ENCODE measurements at regions not wholly inside any gene's neighbourhood (a gene's known extent, or its start where the extent isn't known, plus 50 kb on each side); places are given as distances from the start of the nearest gene placed in this dataset.
A peak's percentile ranks its signal among the peaks of the same experiment; 100 is the strongest.

- TF ChIP-seq FOS (IDR thresholded peaks at IDR 0.05; ENCODE audit: borderline replicate concordance, extremely low read depth, insufficient read length), result no peak
- TF ChIP-seq RELA (IDR thresholded peaks at IDR 0.05; ENCODE audit: borderline replicate concordance, partially characterized antibody), result no peak
Observed at GRCh38 chr6:128690063-128690462, 169.7 kb upstream of the PTPRK start (continued).

GRCh38 chr6:128686084-128686483, 165.7 kb upstream of the PTPRK start:
- Histone ChIP-seq H3K27me3 (replicated peaks in 1 of 2; ENCODE audit: control insufficient read depth in 2 of 2, insufficient read depth in 2 of 2, low read length in 1 of 2) (no peaks in the 10 kb centered on the region), H3K27ac (ENCODE audit: control insufficient read depth, insufficient read depth) (no peak overlapping the region), H3K4me1 (ENCODE audit: control insufficient read depth, insufficient read depth, low read length) (no peaks in the 10 kb centered on the region), H2AFZ (ENCODE audit: control insufficient read depth, low read depth, low read length) (no peak overlapping the region), H3K36me3 (ENCODE audit: control insufficient read depth in 2 of 2, insufficient read depth in 2 of 2, low read length in 1 of 2) (no peaks in the 10 kb centered on the region), H3K9ac (ENCODE audit: control insufficient read depth, insufficient read depth, low read length) (no peak overlapping the region), H3K4me3 (no peak overlapping the region), H3K79me2 (ENCODE audit: control insufficient read depth, insufficient read depth, low read length) (no peaks in the 10 kb centered on the region), H4K20me1 (ENCODE audit: control insufficient read depth, insufficient read depth) (no peaks in the 10 kb centered on the region), H3K4me2 (ENCODE audit: control insufficient read depth, insufficient read depth) (no peak overlapping the region), H3K9me3 (replicated peaks; ENCODE audit: control insufficient read depth, insufficient read depth, low read length) (no peaks in the 10 kb centered on the region)
- FAIRE-seq, result no peak
- ChIA-PET CTCF (no interaction called here), SMC1A (ENCODE audit: uncharacterized antibody, unreplicated experiment) (interaction anchor here (1.1 kb wide), 1 partner anchor 11 kb away, joined by 4 read pairs; no protein-coding TSS in a partner anchor), RAD21 (ENCODE audit: unreplicated experiment) (no interaction called here), POLR2A (no interaction called here)
- BruUV-seq (replicated peaks), result no TSS peak
- DNase-seq (ENCODE audit: low read depth, low spot score), result no peak
- TF ChIP-seq IKZF2 (IDR thresholded peaks at IDR 0.05), result peak in 1 of 2 experiments; percentile 36; a peak in 1 of 4 replicates
- peak; percentile 85 for TF ChIP-seq NFYB (IDR thresholded peaks at IDR 0.05; ENCODE audit: insufficient read depth, low read depth, low read length)
- TF ChIP-seq PML (IDR thresholded peaks at IDR 0.05; ENCODE audit: low read length), result no peak
- no peak for TF ChIP-seq TCF12 (IDR thresholded peaks at IDR 0.05; ENCODE audit: low read depth, low read length)
- no peak for TF ChIP-seq FOXK2 (IDR thresholded peaks at IDR 0.05)
- no peak for TF ChIP-seq TBL1XR1 (IDR thresholded peaks at IDR 0.05; ENCODE audit: low read depth, low read length)
- TF ChIP-seq SPI1 (IDR thresholded peaks at IDR 0.05; ENCODE audit: borderline replicate concordance, insufficient read depth, low read depth, low read length), result peak; percentile 78
- peak; percentile 58 for TF ChIP-seq MTA2 (IDR thresholded peaks at IDR 0.05; ENCODE audit: low read depth)
- no peak for TF ChIP-seq MAX (IDR thresholded peaks at IDR 0.05; ENCODE audit: low read depth, low read length)
- TF ChIP-seq DPF2 (IDR thresholded peaks at IDR 0.05), result 0 out of 2 replicates have a peak, but pooled peaks have one; percentile 25
- TF ChIP-seq EP300 (IDR thresholded peaks at IDR 0.05; ENCODE audit: borderline replicate concordance in 1 of 2, control insufficient read depth in 1 of 2, low read depth in 2 of 2, low read length in 2 of 2), result 0 out of 4 replicates have a peak, but pooled peaks of 1 of the 2 experiments have one; percentile 20
- no peak for TF ChIP-seq BCL11A (IDR thresholded peaks at IDR 0.05; ENCODE audit: low read depth, low read length)
- TF ChIP-seq, protein P1, sequence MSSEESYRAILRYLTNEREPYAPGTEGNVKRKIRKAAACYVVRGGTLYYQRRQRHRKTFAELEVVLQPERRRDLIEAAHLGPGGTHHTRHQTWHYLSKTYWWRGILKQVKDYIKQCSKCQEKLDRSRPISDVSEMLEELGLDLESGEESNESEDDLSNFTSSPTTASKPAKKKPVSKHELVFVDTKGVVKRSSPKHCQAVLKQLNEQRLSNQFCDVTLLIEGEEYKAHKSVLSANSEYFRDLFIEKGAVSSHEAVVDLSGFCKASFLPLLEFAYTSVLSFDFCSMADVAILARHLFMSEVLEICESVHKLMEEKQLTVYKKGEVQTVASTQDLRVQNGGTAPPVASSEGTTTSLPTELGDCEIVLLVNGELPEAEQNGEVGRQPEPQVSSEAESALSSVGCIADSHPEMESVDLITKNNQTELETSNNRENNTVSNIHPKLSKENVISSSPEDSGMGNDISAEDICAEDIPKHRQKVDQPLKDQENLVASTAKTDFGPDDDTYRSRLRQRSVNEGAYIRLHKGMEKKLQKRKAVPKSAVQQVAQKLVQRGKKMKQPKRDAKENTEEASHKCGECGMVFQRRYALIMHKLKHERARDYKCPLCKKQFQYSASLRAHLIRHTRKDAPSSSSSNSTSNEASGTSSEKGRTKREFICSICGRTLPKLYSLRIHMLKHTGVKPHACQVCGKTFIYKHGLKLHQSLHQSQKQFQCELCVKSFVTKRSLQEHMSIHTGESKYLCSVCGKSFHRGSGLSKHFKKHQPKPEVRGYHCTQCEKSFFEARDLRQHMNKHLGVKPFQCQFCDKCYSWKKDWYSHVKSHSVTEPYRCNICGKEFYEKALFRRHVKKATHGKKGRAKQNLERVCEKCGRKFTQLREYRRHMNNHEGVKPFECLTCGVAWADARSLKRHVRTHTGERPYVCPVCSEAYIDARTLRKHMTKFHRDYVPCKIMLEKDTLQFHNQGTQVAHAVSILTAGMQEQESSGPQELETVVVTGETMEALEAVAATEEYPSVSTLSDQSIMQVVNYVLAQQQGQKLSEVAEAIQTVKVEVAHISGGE (CRISPR knock-in tag; IDR thresholded peaks at IDR 0.05), result no peak
- no peak for TF ChIP-seq MEF2B (IDR thresholded peaks at IDR 0.05; ENCODE audit: partially characterized antibody, poor library complexity, severe bottlenecking)
- TF ChIP-seq, protein P2, sequence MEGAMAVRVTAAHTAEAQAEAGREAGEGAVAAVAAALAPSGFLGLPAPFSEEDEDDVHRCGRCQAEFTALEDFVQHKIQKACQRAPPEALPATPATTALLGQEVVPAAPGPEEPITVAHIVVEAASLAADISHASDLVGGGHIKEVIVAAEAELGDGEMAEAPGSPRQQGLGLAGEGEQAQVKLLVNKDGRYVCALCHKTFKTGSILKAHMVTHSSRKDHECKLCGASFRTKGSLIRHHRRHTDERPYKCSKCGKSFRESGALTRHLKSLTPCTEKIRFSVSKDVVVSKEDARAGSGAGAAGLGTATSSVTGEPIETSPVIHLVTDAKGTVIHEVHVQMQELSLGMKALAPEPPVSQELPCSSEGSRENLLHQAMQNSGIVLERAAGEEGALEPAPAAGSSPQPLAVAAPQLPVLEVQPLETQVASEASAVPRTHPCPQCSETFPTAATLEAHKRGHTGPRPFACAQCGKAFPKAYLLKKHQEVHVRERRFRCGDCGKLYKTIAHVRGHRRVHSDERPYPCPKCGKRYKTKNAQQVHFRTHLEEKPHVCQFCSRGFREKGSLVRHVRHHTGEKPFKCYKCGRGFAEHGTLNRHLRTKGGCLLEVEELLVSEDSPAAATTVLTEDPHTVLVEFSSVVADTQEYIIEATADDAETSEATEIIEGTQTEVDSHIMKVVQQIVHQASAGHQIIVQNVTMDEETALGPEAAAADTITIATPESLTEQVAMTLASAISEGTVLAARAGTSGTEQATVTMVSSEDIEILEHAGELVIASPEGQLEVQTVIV (IDR thresholded peaks at IDR 0.05; ENCODE audit: borderline replicate concordance, partially characterized antibody), result no peak
- intact Hi-C loops (cut with micrococcal nuclease; ENCODE audit: unreplicated experiment), result no loop called here
- in situ Hi-C loops (cut with MboI), result no loop called here
- ATAC-seq, result peak; percentile 79

All from GM12878 (cell line).